ENCODE measurements at regions not wholly inside any gene's neighbourhood (a gene's known extent, or its start where the extent isn't known, plus 50 kb on each side); places are given as distances from the start of the nearest gene placed in this dataset.

- TF ChIP-seq ZNF23 (tag by site-specific recombination; IDR thresholded peaks at IDR 0.05; ENCODE audit: borderline replicate concordance): no peak
- TF ChIP-seq KLF16 (tag by site-specific recombination; IDR thresholded peaks at IDR 0.05): no peak
- no peak for TF ChIP-seq CTCF (tag by site-specific recombination; IDR thresholded peaks at IDR 0.05)
- no peak for TF ChIP-seq MYNN (tag by site-specific recombination; IDR thresholded peaks at IDR 0.05; ENCODE audit: borderline replicate concordance)
- no peak for TF ChIP-seq ZNF221 (tag by site-specific recombination; IDR thresholded peaks at IDR 0.05; ENCODE audit: borderline replicate concordance)
Observed at GRCh38 chr6:2522521-2522920, 228.2 kb downstream of the MYLK4 start (continued).

GRCh38 chr6:2517855-2518473 lies 232.8 kb downstream of the MYLK4 start:
- Histone ChIP-seq H3K4me1 (ENCODE audit: control insufficient read depth, insufficient read depth, low read length) (no peaks in the 10 kb centered on the region), H3K4me3 (ENCODE audit: low read depth, low read length) (no peak overlapping the region), H3K27ac (ENCODE audit: extremely low read depth, low read depth, low read length) (no peak overlapping the region), H3K9me3 (ENCODE audit: control insufficient read depth, insufficient read depth, low read depth, low read length) (no peaks in the 10 kb centered on the region), H3K36me3 (ENCODE audit: control insufficient read depth in 2 of 2, insufficient read depth in 1 of 2, low read length in 2 of 2) (no peaks in the 10 kb centered on the region)
- ChIA-PET CTCF (no interaction called here), POLR2A (no interaction called here)
- TF ChIP-seq ZNF239 (tag by site-specific recombination; IDR thresholded peaks at IDR 0.05) (no peak), BCL6B (tag by site-specific recombination; IDR thresholded peaks at IDR 0.05) (no peak), ZNF18 (tag by site-specific recombination; IDR thresholded peaks at IDR 0.05) (no peak), KLF16 (tag by site-specific recombination; IDR thresholded peaks at IDR 0.05) (no peak), ZNF292 (tag by site-specific recombination; IDR thresholded peaks at IDR 0.05; ENCODE audit: borderline replicate concordance, low read depth) (no peak), ZSCAN16 (tag by site-specific recombination; IDR thresholded peaks at IDR 0.05) (no peak), ZBTB49 (tag by site-specific recombination; IDR thresholded peaks at IDR 0.05; ENCODE audit: low read depth) (no peak), ZFP41 (tag by site-specific recombination; IDR thresholded peaks at IDR 0.05; ENCODE audit: borderline replicate concordance) (no peak), ZNF785 (tag by site-specific recombination; IDR thresholded peaks at IDR 0.05) (no peak), ZNF24 (tag by site-specific recombination; IDR thresholded peaks at IDR 0.05) (no peak), HIC1 (tag by site-specific recombination; IDR thresholded peaks at IDR 0.05) (no peak)
